Endothelial cell of umbilical vein (primary cell): ENCODE measurements at regions not wholly inside any gene's neighbourhood (a gene's known extent, or its start where the extent isn't known, plus 50 kb on each side); places are given as distances from the start of the nearest gene placed in this dataset.

Experiments
- POLR2A ChIP-seq: IDR thresholded peaks from 2 replicates; pipeline ENCODE4 v1.6.1; 2012; ENCODE audit warnings: low read depth, mild to moderate bottlenecking, control low read depth, low read length
- TF ChIP-seq, protein P1 (sequence below), 2 donors: IDR thresholded peaks; 1 replicate in 1 of 2; 2 replicates in 1 of 2; pipeline ENCODE4 v1.5.1; 2011; ENCODE audit warnings: low read length in 2 of 2, mild to moderate bottlenecking in 2 of 2, moderate library complexity in 2 of 2, control low read depth in 1 of 2, inconsistent platforms in 1 of 2, low read depth in 1 of 2; ENCODE audit not compliant: insufficient read depth in 1 of 2; ENCODE audit errors: extremely low read depth in 1 of 2

DNA sequence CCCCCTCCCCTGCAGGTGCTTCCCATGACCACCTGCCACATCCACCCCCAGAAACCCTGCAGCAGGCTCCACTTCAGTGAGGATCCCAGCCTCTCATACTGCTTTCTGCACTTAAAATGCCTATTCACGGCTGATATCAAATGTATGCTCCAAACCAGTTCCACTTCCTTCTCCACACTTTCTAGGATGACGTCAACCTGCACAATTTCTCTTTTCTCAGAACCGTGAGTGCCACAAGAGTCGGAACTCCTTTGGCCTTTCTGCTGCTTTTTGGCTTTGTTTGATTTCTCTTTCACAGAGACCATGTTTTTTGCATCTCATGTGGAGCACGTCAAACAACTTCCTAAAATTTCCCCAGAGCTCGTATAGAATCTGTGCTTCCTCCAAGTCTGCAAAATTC lies 378.8 kb upstream of the TNRC6C start:
- TF ChIP-seq, protein P1, sequence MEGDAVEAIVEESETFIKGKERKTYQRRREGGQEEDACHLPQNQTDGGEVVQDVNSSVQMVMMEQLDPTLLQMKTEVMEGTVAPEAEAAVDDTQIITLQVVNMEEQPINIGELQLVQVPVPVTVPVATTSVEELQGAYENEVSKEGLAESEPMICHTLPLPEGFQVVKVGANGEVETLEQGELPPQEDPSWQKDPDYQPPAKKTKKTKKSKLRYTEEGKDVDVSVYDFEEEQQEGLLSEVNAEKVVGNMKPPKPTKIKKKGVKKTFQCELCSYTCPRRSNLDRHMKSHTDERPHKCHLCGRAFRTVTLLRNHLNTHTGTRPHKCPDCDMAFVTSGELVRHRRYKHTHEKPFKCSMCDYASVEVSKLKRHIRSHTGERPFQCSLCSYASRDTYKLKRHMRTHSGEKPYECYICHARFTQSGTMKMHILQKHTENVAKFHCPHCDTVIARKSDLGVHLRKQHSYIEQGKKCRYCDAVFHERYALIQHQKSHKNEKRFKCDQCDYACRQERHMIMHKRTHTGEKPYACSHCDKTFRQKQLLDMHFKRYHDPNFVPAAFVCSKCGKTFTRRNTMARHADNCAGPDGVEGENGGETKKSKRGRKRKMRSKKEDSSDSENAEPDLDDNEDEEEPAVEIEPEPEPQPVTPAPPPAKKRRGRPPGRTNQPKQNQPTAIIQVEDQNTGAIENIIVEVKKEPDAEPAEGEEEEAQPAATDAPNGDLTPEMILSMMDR (IDR thresholded peaks at IDR 0.05; ENCODE audit: extremely low read depth in 1 of 2, insufficient read depth in 1 of 2, low read depth in 1 of 2, low read length in 2 of 2) = no peak
- no peak for TF ChIP-seq POLR2A
